H1 (cell line): ENCODE measurements at regions not wholly inside any gene's neighbourhood (a gene's known extent, or its start where the extent isn't known, plus 50 kb on each side); places are given as distances from the start of the nearest gene placed in this dataset.

ENCODE experiments used
- CTCF ChIA-PET: fragments of 300-600 bp; sonication (Branson Sonifier 250); formaldehyde crosslinking; loops from one replicate; lab custom pipeline; 2021; ENCODE audit not compliant: partially characterized antibody; lab: Charles Lee
- POLR2A ChIA-PET: fragments of 300-600 bp; sonication (Branson Sonifier 250); formaldehyde crosslinking; loops from one replicate; lab custom pipeline; 2021; ENCODE audit warnings: inconsistent platforms; ENCODE audit not compliant: partially characterized antibody; lab: Charles Lee
- DNase-seq, 2 experiments: peaks; one replicate each; pipeline versions ENCODE4 v3.0.0 to v3.0.0-alpha.2; 2010 to 2022; ENCODE audit warnings: low spot score in 2 of 2, low read depth in 1 of 2, mixed read lengths in 1 of 2
- FAIRE-seq: peaks from 2 replicates; lab custom pipeline; 2011; peaks lifted over from hg19 to GRCh38; lab: Jason Lieb, UNC
- H2AFZ ChIP-seq: 2 replicates; pipeline ENCODE4 v1.8.1; 2012; ENCODE audit warnings: low read length, inconsistent platforms
- H2AK5ac ChIP-seq: 2 replicates; pipeline ENCODE4 v1.6.1; 2013; ENCODE audit warnings: low read depth, low read length
- H2BK120ac ChIP-seq: replicated peaks from 2 replicates; pipeline ENCODE3; 2013; ENCODE audit warnings: low read depth, low read length, inconsistent platforms
- H2BK12ac ChIP-seq: 2 replicates; pipeline ENCODE4 v1.6.1; 2013; ENCODE audit warnings: low read depth, low read length
- H2BK15ac ChIP-seq: 2 replicates; pipeline ENCODE4 v1.6.1; 2013; ENCODE audit warnings: low read length
- H2BK20ac ChIP-seq: 2 replicates; pipeline ENCODE4 v1.6.1; 2013; ENCODE audit warnings: low read length
- H2BK5ac ChIP-seq: 2 replicates; pipeline ENCODE4 v1.6.1; 2013; ENCODE audit warnings: low read depth, low read length
- H3K14ac ChIP-seq: 2 replicates; pipeline ENCODE4 v1.6.1; 2013; ENCODE audit warnings: inconsistent platforms; ENCODE audit not compliant: insufficient read length
- H3K18ac ChIP-seq: 2 replicates; pipeline ENCODE4 v1.6.1; 2013; ENCODE audit warnings: low read length; ENCODE audit errors: extremely low read depth
- H3K23ac ChIP-seq: 2 replicates; pipeline ENCODE4 v1.6.1; 2013; ENCODE audit warnings: inconsistent platforms; ENCODE audit not compliant: insufficient read length
- H3K23me2 ChIP-seq: 2 replicates; pipeline ENCODE4 v1.6.1; 2013; ENCODE audit warnings: low read depth, low read length
- H3K27ac ChIP-seq: 2 replicates; pipeline ENCODE4 v1.6.1; 2011; ENCODE audit warnings: low read depth, low read length, inconsistent platforms
- H3K27me3 ChIP-seq, 4 experiments: replicated peaks in 1 of 4; 1 replicate in 1 of 4; 2 replicates in 3 of 4; pipeline versions ENCODE4 v1.6.1 to v1.8.1; 2011 to 2013; ENCODE audit warnings: low read length in 3 of 4, mild to moderate bottlenecking in 3 of 4, inconsistent platforms in 2 of 4, mixed read lengths in 2 of 4, moderate library complexity in 1 of 4; ENCODE audit not compliant: control insufficient read depth in 3 of 4, insufficient read depth in 3 of 4; ENCODE audit errors: extremely low read depth in 1 of 4
- H3K36me3 ChIP-seq, 4 experiments: 2 replicates each; pipeline versions ENCODE4 v1.6.1 to v1.8.1; 2011 to 2013; ENCODE audit warnings: mild to moderate bottlenecking in 4 of 4, low read length in 3 of 4, moderate library complexity in 2 of 4, control low read depth in 1 of 4, inconsistent platforms in 1 of 4; ENCODE audit not compliant: insufficient read depth in 4 of 4, control insufficient read depth in 2 of 4
- H3K4ac ChIP-seq: replicated peaks from 2 replicates; pipeline ENCODE3; 2013; ENCODE audit warnings: low read length, low read depth, mixed read lengths, inconsistent platforms; ENCODE audit not compliant: insufficient read length
- H3K4me1 ChIP-seq, 4 experiments: replicated peaks in 1 of 4; 1 replicate in 1 of 4; 2 replicates in 3 of 4; pipeline versions ENCODE4 v1.6.1 to v1.8.1; 2011 to 2013; ENCODE audit warnings: low read length in 3 of 4, inconsistent platforms in 2 of 4, mixed read lengths in 1 of 4; ENCODE audit not compliant: insufficient read depth in 4 of 4, control insufficient read depth in 3 of 4
- H3K4me2 ChIP-seq, 2 experiments: 2 replicates each; pipeline versions ENCODE4 v1.6.1 to v1.8.1; 2011 to 2013; ENCODE audit warnings: low read depth in 2 of 2, low read length in 2 of 2, control low read depth in 1 of 2, inconsistent platforms in 1 of 2, mild to moderate bottlenecking in 1 of 2; ENCODE audit not compliant: insufficient read depth in 1 of 2
- H3K4me3 ChIP-seq, 4 experiments: fragments of 200-600, 300-600 bp in 1 of 4; sonication (generic), shearing (Covaris generic), sonication (Bioruptor Twin) in 1 of 4; 2 replicates each; pipeline versions ENCODE4 v1.5.1 to v1.8.1; 2011 to 2016; ENCODE audit warnings: low read length in 4 of 4, low read depth in 3 of 4, control low read depth in 2 of 4, inconsistent platforms in 2 of 4, mild to moderate bottlenecking in 2 of 4, mixed read lengths in 1 of 4, moderate library complexity in 1 of 4; ENCODE audit not compliant: insufficient read depth in 2 of 4; ENCODE audit errors: extremely low read depth in 1 of 4
- H3K56ac ChIP-seq: replicated peaks from 2 replicates; pipeline ENCODE3; 2013; ENCODE audit warnings: low read depth, mild to moderate bottlenecking, mixed read lengths, low read length, inconsistent platforms; ENCODE audit not compliant: insufficient read length
- H3K79me1 ChIP-seq: 2 replicates; pipeline ENCODE4 v1.6.1; 2013; ENCODE audit warnings: low read depth, low read length, control low read depth
- H3K79me2 ChIP-seq, 2 experiments: 2 replicates each; pipeline versions ENCODE4 v1.6.1 to v1.8.1; 2012 to 2013; ENCODE audit warnings: low read length in 2 of 2, mild to moderate bottlenecking in 2 of 2, inconsistent platforms in 1 of 2; ENCODE audit not compliant: insufficient read depth in 2 of 2, control insufficient read depth in 1 of 2
- H3K9ac ChIP-seq, 4 experiments: replicated peaks in 1 of 4; 1 replicate in 1 of 4; 2 replicates in 3 of 4; pipeline versions ENCODE4 v1.6.1 to v1.8.1; 2011 to 2013; ENCODE audit warnings: low read depth in 3 of 4, low read length in 3 of 4, control low read depth in 2 of 4, mild to moderate bottlenecking in 2 of 4, moderate library complexity in 2 of 4, inconsistent platforms in 1 of 4; ENCODE audit errors: extremely low read depth in 1 of 4
- H3K9me3 ChIP-seq, 2 experiments: 2 replicates each; pipeline versions ENCODE4 v1.6.1 to v1.8.1; 2012 to 2013; ENCODE audit warnings: mild to moderate bottlenecking in 2 of 2, moderate library complexity in 2 of 2, control low read depth in 1 of 2, inconsistent platforms in 1 of 2, low read depth in 1 of 2, low read length in 1 of 2, mixed read lengths in 1 of 2; ENCODE audit not compliant: insufficient read depth in 2 of 2
- H4K20me1 ChIP-seq, 2 experiments: replicated peaks in 1 of 2; 2 replicates each; pipeline versions ENCODE3 to v1.8.1; 2011 to 2013; ENCODE audit warnings: inconsistent platforms in 2 of 2, low read length in 2 of 2, mild to moderate bottlenecking in 1 of 2; ENCODE audit not compliant: insufficient read depth in 2 of 2, control insufficient read depth in 1 of 2
- H4K5ac ChIP-seq: 2 replicates; pipeline ENCODE4 v1.6.1; 2013; ENCODE audit warnings: low read length, low read depth, mixed read lengths, inconsistent platforms; ENCODE audit not compliant: insufficient read length
- H4K8ac ChIP-seq: 2 replicates; pipeline ENCODE4 v1.8.0; 2013; ENCODE audit warnings: mild to moderate bottlenecking, moderate library complexity, low read length, inconsistent platforms; ENCODE audit not compliant: insufficient read depth; ENCODE audit errors: extremely low read depth
- H4K91ac ChIP-seq: replicated peaks from 2 replicates; pipeline ENCODE3; 2013; ENCODE audit warnings: low read length, mixed read lengths, inconsistent platforms; ENCODE audit not compliant: insufficient read length
- CTBP2 ChIP-seq: IDR thresholded peaks from 2 replicates; pipeline ENCODE4 v1.7.0; 2011; ENCODE audit warnings: borderline replicate concordance, mild to moderate bottlenecking, moderate library complexity, mixed read lengths, low read length; ENCODE audit not compliant: insufficient read depth, insufficient read length
- WGBS, 2 experiments: shearing (Covaris generic) in 1 of 2; methylation state at CpG; one replicate each; pipeline versions ENCODE4 v1.1.6 to v1.1.7; 2013 to 2015; ENCODE audit warnings: low lambda C conversion rate in 2 of 2, mixed read lengths in 2 of 2, inconsistent platforms in 1 of 2, low coverage in 1 of 2, missing lambda C conversion rate in 1 of 2; ENCODE audit not compliant: insufficient replicate concordance in 2 of 2, insufficient coverage in 1 of 2, insufficient read length in 1 of 2; ENCODE audit errors: extremely low coverage in 1 of 2, missing lambda C conversion rate in 1 of 2; 5-methylcytosine and 5-hydroxymethylcytosine counted together
- TF ChIP-seq, protein P1 (sequence below): IDR thresholded peaks from 2 replicates; pipeline ENCODE4 v1.6.1; 2012; ENCODE audit warnings: low read length, inconsistent platforms

DNA sequence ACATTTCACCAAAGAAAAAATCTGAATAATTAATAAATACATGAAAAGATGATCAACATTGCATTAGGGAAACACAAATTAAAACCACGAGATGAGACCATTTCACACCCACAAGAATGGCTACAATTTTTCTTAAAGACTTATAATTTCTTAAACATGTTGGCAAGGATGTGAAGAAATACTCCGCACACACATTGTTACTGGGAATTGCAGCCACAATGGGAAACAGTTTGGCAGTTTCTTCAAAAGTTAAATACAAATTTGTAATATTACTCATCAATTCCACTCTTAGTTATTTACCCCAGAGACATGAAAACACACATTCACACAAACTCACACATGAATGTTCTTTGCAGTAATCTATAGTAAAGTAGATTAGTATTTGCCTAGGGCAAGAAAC is 363.3 kb upstream of the SMIM21 start:
- no peak overlapping the region for H3K27ac ChIP-seq
- H4K20me1 ChIP-seq: no peaks in the 10 kb centered on the region
- WGBS, 2 experiments: 93% methylated on average over 2 of the region's 2 CpGs; no CpG with 5 or more reads in 1 of the 2 experiments
- no peak overlapping the region for H4K91ac ChIP-seq
- H3K4ac ChIP-seq: no peak overlapping the region
- DNase-seq (no peak), FAIRE-seq (no peak)
- H4K8ac ChIP-seq: no peak overlapping the region
- H3K9ac ChIP-seq: no peak overlapping the region
- H3K4me3 ChIP-seq: no peak overlapping the region
- ChIA-PET CTCF (no interaction called here), POLR2A (no interaction called here)
- H3K9me3 ChIP-seq: 0 out of 4 replicates have a peak, but pooled peaks cover 0 to 2% of the 10 kb centered on the region in 2 experiments
- H3K18ac ChIP-seq: no peak overlapping the region
- H3K4me1 ChIP-seq: no peaks in the 10 kb centered on the region
- H3K23ac ChIP-seq: no peak overlapping the region
- no peak overlapping the region for H4K5ac ChIP-seq
- H2BK12ac ChIP-seq: no peak overlapping the region
- TF ChIP-seq, protein P1, sequence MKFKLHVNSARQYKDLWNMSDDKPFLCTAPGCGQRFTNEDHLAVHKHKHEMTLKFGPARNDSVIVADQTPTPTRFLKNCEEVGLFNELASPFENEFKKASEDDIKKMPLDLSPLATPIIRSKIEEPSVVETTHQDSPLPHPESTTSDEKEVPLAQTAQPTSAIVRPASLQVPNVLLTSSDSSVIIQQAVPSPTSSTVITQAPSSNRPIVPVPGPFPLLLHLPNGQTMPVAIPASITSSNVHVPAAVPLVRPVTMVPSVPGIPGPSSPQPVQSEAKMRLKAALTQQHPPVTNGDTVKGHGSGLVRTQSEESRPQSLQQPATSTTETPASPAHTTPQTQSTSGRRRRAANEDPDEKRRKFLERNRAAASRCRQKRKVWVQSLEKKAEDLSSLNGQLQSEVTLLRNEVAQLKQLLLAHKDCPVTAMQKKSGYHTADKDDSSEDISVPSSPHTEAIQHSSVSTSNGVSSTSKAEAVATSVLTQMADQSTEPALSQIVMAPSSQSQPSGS: no peak
- TF ChIP-seq CTBP2: no peak
- H2AFZ ChIP-seq: no peak overlapping the region
- no peaks in the 10 kb centered on the region for H3K79me1 ChIP-seq
- no peak overlapping the region for H3K56ac ChIP-seq
- no peak overlapping the region for H2BK15ac ChIP-seq
- H3K79me2 ChIP-seq: no peaks in the 10 kb centered on the region
- no peaks in the 10 kb centered on the region for H3K27me3 ChIP-seq
- no peaks in the 10 kb centered on the region for H3K36me3 ChIP-seq
- H2BK20ac ChIP-seq: no peak overlapping the region
- no peak overlapping the region for H3K14ac ChIP-seq
- no peak overlapping the region for H2AK5ac ChIP-seq
- H2BK120ac ChIP-seq: no peak overlapping the region
- no peak overlapping the region for H3K4me2 ChIP-seq
- no peaks in the 10 kb centered on the region for H3K23me2 ChIP-seq
- no peak overlapping the region for H2BK5ac ChIP-seq
